Prostate gland (tissue), 2 donors: ENCODE measurements at regions not wholly inside any gene's neighbourhood (a gene's known extent, or its start where the extent isn't known, plus 50 kb on each side); places are given as distances from the start of the nearest gene placed in this dataset.
"Not testable (repeated sequence)": the region's sequence is repeated elsewhere in the genome, so short reads cannot be mapped to it uniquely, and the experiment has no call there.

Source experiments
- DNase-seq: peaks from one replicate; pipeline ENCODE4 v3.0.0-alpha.2; 2019; ENCODE audit warnings: low spot score
- H3K27ac ChIP-seq, 2 donors: fragments of 200-600 bp; sonication (generic); 2 replicates each; pipeline ENCODE4 v1.5.1; 2017 to 2019
- H3K27me3 ChIP-seq: fragments of 200-600 bp; sonication (generic); replicated peaks from 2 replicates; pipeline ENCODE4 v1.5.1; 2019; ENCODE audit not compliant: insufficient read depth
- H3K36me3 ChIP-seq, 2 donors: fragments of 200-600 bp; sonication (generic); 1 replicate in 1 of 2; 2 replicates in 1 of 2; pipeline versions ENCODE4 v1.5.1 to v1.8.1; 2017 to 2019
- H3K4me1 ChIP-seq: fragments of 200-600 bp; sonication (generic); replicated peaks from 2 replicates; pipeline ENCODE4 v1.5.1; 2019
- H3K4me3 ChIP-seq, 2 donors: fragments of 200-600 bp; sonication (generic); 2 replicates each; pipeline ENCODE4 v1.5.1; 2017 to 2019
- H3K9me3 ChIP-seq: fragments of 200-600 bp; sonication (generic); 2 replicates; pipeline ENCODE4 v1.5.1; 2017
- POLR2A ChIP-seq: fragments of 450-650 bp; IDR thresholded peaks from one replicate; pipeline ENCODE4 v1.6.1; 2016; ENCODE audit warnings: antibody characterized with exemption, mild to moderate bottlenecking
- POLR2AphosphoS5 ChIP-seq: sonication (generic); formaldehyde crosslinking; IDR thresholded peaks from one replicate; pipeline ENCODE4 v1.6.1; 2017; ENCODE audit warnings: antibody characterized with exemption
- WGBS: methylation state at CpG from one replicate; pipeline ENCODE4 v1.1.5; 2018; 5-methylcytosine and 5-hydroxymethylcytosine counted together
- intact Hi-C: fragments of 100-400 bp; cut with DNase I; formaldehyde crosslinking; loops from one replicate; pipeline ENCODE4 v1.14.2; 2022
- TF ChIP-seq, protein P1 (sequence below), 4 experiments: fragments of 200-600 bp in 2 of 4; fragments of 450-650 bp in 2 of 4; sonication (generic) in 2 of 4; IDR thresholded peaks; 1 replicate in 3 of 4; 2 replicates in 1 of 4; pipeline ENCODE4 v1.5.1; 2016 to 2019; ENCODE audit warnings: antibody characterized with exemption in 4 of 4, mild to moderate bottlenecking in 2 of 4, moderate library complexity in 2 of 4

DNA sequence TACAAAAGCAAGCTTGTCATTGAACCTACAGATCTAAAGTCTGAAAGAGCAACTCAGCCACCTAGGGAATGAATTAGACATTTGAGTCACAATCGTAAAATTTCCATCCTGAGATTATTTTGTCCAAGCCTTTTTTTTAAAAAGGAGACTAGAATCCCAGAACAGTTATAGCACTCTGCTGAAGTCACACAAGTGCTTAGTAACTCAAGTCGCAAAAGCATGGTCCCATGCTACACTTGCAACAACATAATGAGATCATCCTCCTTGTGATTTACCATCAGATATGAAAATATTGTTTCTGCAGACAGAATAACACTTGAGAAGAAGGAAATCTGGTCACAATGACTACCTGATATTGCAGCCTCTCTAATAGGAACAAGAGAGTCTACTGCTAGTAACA lies 106.7 kb downstream of the ZIC4 start:
- TF ChIP-seq, protein P1, sequence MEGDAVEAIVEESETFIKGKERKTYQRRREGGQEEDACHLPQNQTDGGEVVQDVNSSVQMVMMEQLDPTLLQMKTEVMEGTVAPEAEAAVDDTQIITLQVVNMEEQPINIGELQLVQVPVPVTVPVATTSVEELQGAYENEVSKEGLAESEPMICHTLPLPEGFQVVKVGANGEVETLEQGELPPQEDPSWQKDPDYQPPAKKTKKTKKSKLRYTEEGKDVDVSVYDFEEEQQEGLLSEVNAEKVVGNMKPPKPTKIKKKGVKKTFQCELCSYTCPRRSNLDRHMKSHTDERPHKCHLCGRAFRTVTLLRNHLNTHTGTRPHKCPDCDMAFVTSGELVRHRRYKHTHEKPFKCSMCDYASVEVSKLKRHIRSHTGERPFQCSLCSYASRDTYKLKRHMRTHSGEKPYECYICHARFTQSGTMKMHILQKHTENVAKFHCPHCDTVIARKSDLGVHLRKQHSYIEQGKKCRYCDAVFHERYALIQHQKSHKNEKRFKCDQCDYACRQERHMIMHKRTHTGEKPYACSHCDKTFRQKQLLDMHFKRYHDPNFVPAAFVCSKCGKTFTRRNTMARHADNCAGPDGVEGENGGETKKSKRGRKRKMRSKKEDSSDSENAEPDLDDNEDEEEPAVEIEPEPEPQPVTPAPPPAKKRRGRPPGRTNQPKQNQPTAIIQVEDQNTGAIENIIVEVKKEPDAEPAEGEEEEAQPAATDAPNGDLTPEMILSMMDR (IDR thresholded peaks at IDR 0.05) = no peak
- TF ChIP-seq POLR2A (no peak), POLR2AphosphoS5 (no peak)
- WGBS = 69% methylated on average over 2 of the region's 2 CpGs

GRCh38 chr3:147298511-147298982 lies 107.8 kb downstream of the ZIC4 start:
- 12% methylated on average over 4 of the region's 4 CpGs for WGBS
- H3K27ac ChIP-seq = no peak overlapping the region
- TF ChIP-seq POLR2A = no peak
- H3K4me3 ChIP-seq = no peak overlapping the region
- intact Hi-C loops = no loop called here
- no peak for DNase-seq
- H3K36me3 ChIP-seq = no peaks in the 10 kb centered on the region
- no peaks in the 10 kb centered on the region for H3K4me1 ChIP-seq
- no peaks in the 10 kb centered on the region for H3K9me3 ChIP-seq
- H3K27me3 ChIP-seq = no peaks in the 10 kb centered on the region

More for the DNA sequence above, 106.7 kb downstream of the ZIC4 start:
- no peak overlapping the region for H3K27ac ChIP-seq
- DNase-seq = no peak
- no peaks in the 10 kb centered on the region for H3K36me3 ChIP-seq
- H3K27me3 ChIP-seq = no peaks in the 10 kb centered on the region
- intact Hi-C loops = no loop called here
- H3K9me3 ChIP-seq = no peaks in the 10 kb centered on the region
- H3K4me1 ChIP-seq = no peaks in the 10 kb centered on the region
- H3K4me3 ChIP-seq = no peak overlapping the region

DNA sequence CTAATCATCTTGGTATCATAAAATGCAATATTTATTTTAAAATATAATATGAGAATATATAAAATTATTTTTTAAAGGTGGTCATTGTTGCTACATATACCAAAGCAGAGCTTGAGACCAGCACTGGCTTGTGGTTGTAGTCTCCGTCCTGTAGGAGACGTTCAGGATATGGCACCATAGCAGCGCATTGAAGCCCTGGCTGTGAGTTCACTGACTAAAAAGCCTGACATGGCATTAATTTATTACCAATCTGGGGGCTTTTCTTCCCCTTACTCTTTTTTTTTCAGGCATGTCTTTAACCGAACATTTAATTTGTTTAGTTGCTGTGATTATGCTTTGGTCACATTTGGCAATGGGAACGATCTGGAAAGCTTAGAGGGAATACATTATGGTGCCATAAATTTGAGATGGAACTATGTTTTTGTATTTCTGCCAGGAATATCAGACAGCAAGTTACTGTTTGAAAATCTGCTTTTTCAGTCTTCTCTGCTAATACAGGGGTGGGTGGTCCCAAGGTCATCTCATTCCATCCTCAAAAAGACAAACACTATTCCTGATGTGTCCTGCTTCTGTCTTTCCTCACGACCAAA lies 108.5 kb downstream of the ZIC4 start:
- H3K9me3 ChIP-seq = no peaks in the 10 kb centered on the region
- H3K36me3 ChIP-seq = no peaks in the 10 kb centered on the region
- intact Hi-C loops = no loop called here
- no peaks in the 10 kb centered on the region for H3K27me3 ChIP-seq
- TF ChIP-seq, protein P1 (IDR thresholded peaks at IDR 0.05) = no peak
- no peak for TF ChIP-seq POLR2A
- TF ChIP-seq POLR2AphosphoS5 = no peak
- no peak for DNase-seq
- H3K4me3 ChIP-seq = no peak overlapping the region
- H3K27ac ChIP-seq = no peak overlapping the region
- no peaks in the 10 kb centered on the region for H3K4me1 ChIP-seq
- WGBS = 40% methylated on average over 6 of the region's 6 CpGs

DNA sequence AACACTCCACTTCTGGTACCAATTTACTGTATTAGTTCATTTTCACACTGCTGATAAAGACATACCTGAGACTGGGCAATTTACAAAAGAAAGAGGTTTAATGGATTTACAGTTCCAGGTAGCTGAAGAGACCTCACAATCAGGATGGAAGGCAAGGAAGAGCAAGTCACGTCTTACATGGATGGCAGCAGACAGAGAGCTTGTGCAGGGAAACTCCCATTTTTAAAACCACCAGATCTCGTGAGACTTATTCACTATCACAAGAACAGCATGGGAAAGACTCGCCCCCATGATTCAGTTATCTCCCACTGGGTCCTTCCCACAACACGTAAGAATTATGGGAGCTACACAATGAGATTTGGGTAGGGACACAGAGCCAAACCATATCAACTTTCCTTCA lies 119.0 kb downstream of the ZIC4 start:
- H3K27me3 ChIP-seq, H3K9me3 ChIP-seq, H3K36me3 ChIP-seq, H3K4me1 ChIP-seq, intact Hi-C loops, H3K4me3 ChIP-seq, H3K27ac ChIP-seq, DNase-seq: not testable (repeated sequence)
- WGBS = 86% methylated on average over 4 of the region's 4 CpGs

DNA sequence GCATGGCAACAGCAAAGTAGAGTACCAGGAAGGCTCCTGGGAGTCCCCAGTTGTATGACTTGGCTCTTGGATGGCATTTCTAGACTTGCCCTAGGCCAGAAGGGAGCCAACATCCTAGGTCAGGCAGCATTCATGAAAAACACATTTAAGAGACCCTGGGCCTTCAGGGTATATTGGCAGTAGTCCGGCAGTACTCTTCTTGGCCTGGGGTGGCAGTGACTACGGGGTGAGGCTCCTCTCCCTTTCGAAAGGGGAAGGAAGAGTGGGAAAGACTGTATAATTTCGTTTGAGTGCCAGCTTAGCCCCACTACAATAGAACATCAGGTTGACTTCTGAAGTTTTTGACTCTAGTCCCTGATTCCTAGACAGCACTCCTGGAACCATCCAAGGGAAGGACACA lies 136.4 kb downstream of the ZIC4 start:
- no peak for DNase-seq
- H3K9me3 ChIP-seq = no peaks in the 10 kb centered on the region
- 73% methylated on average over 4 of the region's 4 CpGs for WGBS
- H3K27ac ChIP-seq = no peak overlapping the region
- H3K27me3 ChIP-seq = no peaks in the 10 kb centered on the region
- no peaks in the 10 kb centered on the region for H3K36me3 ChIP-seq
- intact Hi-C loops = no loop called here
- no peaks in the 10 kb centered on the region for H3K4me1 ChIP-seq
- TF ChIP-seq, protein P1 (IDR thresholded peaks at IDR 0.05) = no peak
- TF ChIP-seq POLR2A = no peak
- TF ChIP-seq POLR2AphosphoS5 = no peak
- no peak overlapping the region for H3K4me3 ChIP-seq

DNA sequence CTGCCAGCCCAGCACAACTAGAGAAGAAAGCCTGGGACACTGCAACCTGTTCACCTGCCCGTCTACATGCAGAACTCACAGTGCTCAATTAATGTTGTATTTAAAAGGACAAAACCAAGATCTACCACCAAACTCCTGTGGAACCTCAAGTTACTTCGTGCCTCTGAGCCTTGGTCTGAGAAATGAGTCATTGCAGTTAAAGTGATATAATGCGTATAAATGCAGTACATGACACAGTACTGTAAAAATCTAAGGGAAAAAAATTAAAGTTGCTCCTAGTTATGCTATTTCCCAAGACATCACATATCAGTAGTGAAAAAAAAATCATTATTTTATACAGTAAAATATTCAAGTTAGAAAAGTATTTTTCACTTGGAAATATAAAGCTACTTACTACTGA lies 138.9 kb downstream of the ZIC4 start:
- Histone ChIP-seq H3K36me3 (no peaks in the 10 kb centered on the region), H3K9me3 (no peaks in the 10 kb centered on the region), H3K4me3 (no peak overlapping the region), H3K27ac (no peak overlapping the region), H3K4me1 (no peaks in the 10 kb centered on the region), H3K27me3 (no peaks in the 10 kb centered on the region)
- no peak for DNase-seq
- intact Hi-C loops = no loop called here
- 78% methylated on average over 3 of the region's 3 CpGs for WGBS
- TF ChIP-seq POLR2AphosphoS5 (no peak), POLR2A (no peak)
- TF ChIP-seq, protein P1 (IDR thresholded peaks at IDR 0.05) = no peak
